GM12892 (cell line): ENCODE measurements at regions not wholly inside any gene's neighbourhood (a gene's known extent, or its start where the extent isn't known, plus 50 kb on each side); places are given as distances from the start of the nearest gene placed in this dataset.

Experiments used
- POLR2AphosphoS5 ChIP-seq: IDR thresholded peaks from 2 replicates; pipeline ENCODE4 v1.6.1; 2011; ENCODE audit warnings: low read depth, low read length, control low read depth
- TAF1 ChIP-seq: IDR thresholded peaks from 2 replicates; pipeline ENCODE4 v1.6.1; 2011; ENCODE audit warnings: low read depth, mild to moderate bottlenecking, control low read depth, low read length, borderline replicate concordance

DNA sequence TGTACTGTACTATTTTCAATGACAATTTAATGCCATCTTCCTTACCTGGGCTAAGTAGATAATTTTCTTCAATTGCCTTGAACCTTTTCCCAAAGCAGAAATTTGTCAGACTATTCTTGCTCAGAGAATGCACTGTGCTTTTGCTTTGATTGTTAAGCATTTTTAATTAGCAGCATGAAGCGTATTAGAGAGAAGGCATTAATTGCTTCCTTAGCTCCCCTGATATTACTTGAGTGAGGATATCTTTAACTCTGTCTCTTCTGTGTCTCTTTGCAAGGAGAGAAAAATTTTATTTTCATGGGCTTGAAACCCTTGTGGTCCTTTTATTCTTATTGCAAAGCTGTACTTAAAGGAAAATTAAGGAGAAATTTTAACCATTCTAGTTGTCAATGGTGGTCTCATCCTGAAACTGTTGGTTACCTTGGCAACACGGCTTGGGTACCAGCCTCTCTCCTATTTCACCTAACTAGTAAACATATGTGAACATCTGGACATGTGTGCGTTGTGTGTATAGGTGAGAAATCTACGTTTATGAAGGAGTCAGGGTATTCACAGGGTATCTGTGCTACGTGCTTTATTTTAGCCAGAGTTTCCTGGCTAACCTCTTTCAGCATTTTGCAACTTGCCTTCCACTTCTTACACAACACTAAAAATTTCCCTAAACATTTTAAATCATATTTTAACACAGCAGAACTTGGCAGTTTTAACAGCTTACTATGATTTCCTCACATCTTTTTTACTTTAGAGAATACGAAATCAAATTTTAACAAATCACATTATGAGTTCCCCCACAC is 225.5 kb downstream of the KLF5 start:
- no peak for TF ChIP-seq TAF1
- TF ChIP-seq POLR2AphosphoS5 = no peak
